Transverse colon (tissue), 4 donors: ENCODE measurements at regions not wholly inside any gene's neighbourhood (a gene's known extent, or its start where the extent isn't known, plus 50 kb on each side); places are given as distances from the start of the nearest gene placed in this dataset.

Experiments used
- DNase-seq: peaks from one replicate; pipeline ENCODE4 v3.0.0-alpha.2; 2019
- H3K27ac ChIP-seq, 4 donors: fragments of 200-600 bp; sonication (generic); 2 replicates each; pipeline ENCODE4 v1.5.1; 2016 to 2018; ENCODE audit warnings: inconsistent platforms in 4 of 4
- H3K27me3 ChIP-seq: fragments of 200-600 bp; sonication (generic); 2 replicates; pipeline ENCODE4 v1.5.1; 2017; ENCODE audit warnings: inconsistent platforms
- H3K36me3 ChIP-seq, 4 donors: fragments of 200-600 bp; sonication (generic); 2 replicates each; pipeline ENCODE4 v1.5.1; 2017 to 2019; ENCODE audit warnings: inconsistent platforms in 4 of 4
- H3K4me1 ChIP-seq, 4 donors: fragments of 200-600 bp; sonication (generic); 2 replicates each; pipeline ENCODE4 v1.5.1; 2017 to 2020; ENCODE audit warnings: inconsistent platforms in 4 of 4
- H3K4me3 ChIP-seq, 4 donors: fragments of 200-600 bp; sonication (generic); 1 replicate in 1 of 4; 2 replicates in 3 of 4; pipeline versions ENCODE4 v1.5.1 to v1.6.1; 2017 to 2019; ENCODE audit warnings: inconsistent platforms in 4 of 4
- H3K9me3 ChIP-seq, 2 donors: fragments of 200-600 bp; sonication (generic); 2 replicates each; pipeline ENCODE4 v1.5.1; 2017 to 2019; ENCODE audit warnings: inconsistent platforms in 2 of 2
- EP300 ChIP-seq: sonication (generic); formaldehyde crosslinking; IDR thresholded peaks from one replicate; pipeline ENCODE4 v1.6.1; 2017; ENCODE audit warnings: antibody characterized with exemption, low read depth
- POLR2A ChIP-seq: fragments of 450-650 bp; IDR thresholded peaks from one replicate; pipeline ENCODE4 v1.6.1; 2016; ENCODE audit warnings: antibody characterized with exemption, mild to moderate bottlenecking, moderate library complexity
- POLR2AphosphoS5 ChIP-seq, 3 donors: sonication (generic); formaldehyde crosslinking; IDR thresholded peaks; one replicate each; pipeline ENCODE4 v1.6.1; 2016; ENCODE audit warnings: antibody characterized with exemption in 3 of 3
- WGBS, 2 donors: methylation state at CpG; one replicate each; pipeline ENCODE4 v1.1.5; 2018; ENCODE audit warnings: low coverage in 1 of 2; 5-methylcytosine and 5-hydroxymethylcytosine counted together
- in situ Hi-C, 4 donors: fragments of 200-750 bp; cut with MboI; loops; one replicate each; pipeline versions ENCODE4 v1.15.0 to v1.15.1; 2017; ENCODE audit warnings: low sequenced_read_pairs in 3 of 4, low pct_ligation_motif_present in 1 of 4, low pct_unique_long_range_greater_than_20kb in 1 of 4
- intact Hi-C: fragments of 100-400 bp; cut with DNase I; formaldehyde crosslinking; loops from one replicate; pipeline ENCODE4 v1.15.1; 2023; ENCODE audit warnings: low total_unique reads
- TF ChIP-seq, protein P1 (sequence below), 5 experiments: fragments of 200-600 bp in 3 of 5; fragments of 450-650 bp in 2 of 5; sonication (generic) in 3 of 5; IDR thresholded peaks; 1 replicate in 2 of 5; 2 replicates in 3 of 5; pipeline ENCODE4 v1.5.1; 2016 to 2017; ENCODE audit warnings: antibody characterized with exemption in 5 of 5, inconsistent platforms in 3 of 5, mild to moderate bottlenecking in 2 of 5, moderate library complexity in 1 of 5

DNA sequence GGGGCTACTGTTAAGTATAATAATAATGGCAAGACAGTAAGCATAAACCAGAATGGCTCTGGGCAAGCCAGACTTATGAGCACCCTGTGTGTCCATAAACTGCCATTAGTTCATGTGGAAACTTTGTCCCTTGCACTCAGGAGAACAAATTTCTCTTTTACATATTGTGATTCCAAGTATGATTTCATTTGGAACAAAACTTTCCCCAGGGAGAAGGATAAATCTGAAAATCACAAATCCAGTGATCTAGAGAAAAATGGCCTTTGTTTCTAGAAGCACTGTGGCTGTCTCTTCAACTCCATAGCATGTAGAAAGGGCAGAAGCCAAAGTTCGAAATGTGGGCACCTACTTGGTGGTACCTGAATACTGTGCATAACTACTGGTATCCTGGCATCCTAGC is 823.7 kb upstream of the SOX11 start:
- DNase-seq = no peak
- Histone ChIP-seq H3K27me3 (no peaks in the 10 kb centered on the region), H3K27ac (no peak overlapping the region), H3K4me1 (no peaks in the 10 kb centered on the region), H3K4me3 (no peak overlapping the region), H3K36me3 (no peaks in the 10 kb centered on the region), H3K9me3 (peaks cover 0 to 4% of the 10 kb centered on the region in 2 donors)
- 20 to 53% methylated on average over 1 of the region's 1 CpG for WGBS, 2 donors
- intact Hi-C loops = no loop called here
- in situ Hi-C loops = no loop called here
- TF ChIP-seq EP300 = no peak
- TF ChIP-seq POLR2A = no peak
- TF ChIP-seq POLR2AphosphoS5 (IDR thresholded peaks at IDR 0.05) = no peak
- TF ChIP-seq, protein P1, sequence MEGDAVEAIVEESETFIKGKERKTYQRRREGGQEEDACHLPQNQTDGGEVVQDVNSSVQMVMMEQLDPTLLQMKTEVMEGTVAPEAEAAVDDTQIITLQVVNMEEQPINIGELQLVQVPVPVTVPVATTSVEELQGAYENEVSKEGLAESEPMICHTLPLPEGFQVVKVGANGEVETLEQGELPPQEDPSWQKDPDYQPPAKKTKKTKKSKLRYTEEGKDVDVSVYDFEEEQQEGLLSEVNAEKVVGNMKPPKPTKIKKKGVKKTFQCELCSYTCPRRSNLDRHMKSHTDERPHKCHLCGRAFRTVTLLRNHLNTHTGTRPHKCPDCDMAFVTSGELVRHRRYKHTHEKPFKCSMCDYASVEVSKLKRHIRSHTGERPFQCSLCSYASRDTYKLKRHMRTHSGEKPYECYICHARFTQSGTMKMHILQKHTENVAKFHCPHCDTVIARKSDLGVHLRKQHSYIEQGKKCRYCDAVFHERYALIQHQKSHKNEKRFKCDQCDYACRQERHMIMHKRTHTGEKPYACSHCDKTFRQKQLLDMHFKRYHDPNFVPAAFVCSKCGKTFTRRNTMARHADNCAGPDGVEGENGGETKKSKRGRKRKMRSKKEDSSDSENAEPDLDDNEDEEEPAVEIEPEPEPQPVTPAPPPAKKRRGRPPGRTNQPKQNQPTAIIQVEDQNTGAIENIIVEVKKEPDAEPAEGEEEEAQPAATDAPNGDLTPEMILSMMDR (IDR thresholded peaks at IDR 0.05) = no peak

DNA sequence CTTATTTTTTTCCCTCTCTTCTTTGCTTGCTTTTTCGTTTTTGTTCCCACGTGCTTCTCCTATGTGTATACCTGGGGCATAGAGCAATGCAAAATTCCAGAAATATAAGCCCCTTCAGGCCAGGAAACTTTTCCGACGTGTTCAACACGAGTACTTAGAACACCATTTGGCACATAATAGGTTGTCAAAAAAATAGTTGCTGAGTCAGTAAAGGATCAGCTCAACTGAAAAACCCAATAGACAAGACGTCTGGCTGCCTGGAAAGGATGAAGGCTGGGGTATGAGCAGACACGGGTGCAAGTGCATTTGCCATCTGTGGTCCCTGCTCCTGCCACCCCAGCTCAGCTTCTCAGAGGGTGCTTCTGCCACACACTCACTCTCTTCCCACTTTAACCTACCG is 823.0 kb upstream of the SOX11 start:
- H3K27me3 ChIP-seq = no peaks in the 10 kb centered on the region
- H3K4me1 ChIP-seq = no peaks in the 10 kb centered on the region
- no peaks in the 10 kb centered on the region for H3K36me3 ChIP-seq
- H3K9me3 ChIP-seq = peaks cover 0 to 4% of the 10 kb centered on the region in 2 donors
- in situ Hi-C loops (no loop called here), intact Hi-C loops (no loop called here)
- no peak for TF ChIP-seq EP300
- DNase-seq = no peak
- no peak overlapping the region for H3K4me3 ChIP-seq
- no peak overlapping the region for H3K27ac ChIP-seq
- 71 to 75% methylated on average over 8 of the region's 8 CpGs for WGBS, 2 donors

DNA sequence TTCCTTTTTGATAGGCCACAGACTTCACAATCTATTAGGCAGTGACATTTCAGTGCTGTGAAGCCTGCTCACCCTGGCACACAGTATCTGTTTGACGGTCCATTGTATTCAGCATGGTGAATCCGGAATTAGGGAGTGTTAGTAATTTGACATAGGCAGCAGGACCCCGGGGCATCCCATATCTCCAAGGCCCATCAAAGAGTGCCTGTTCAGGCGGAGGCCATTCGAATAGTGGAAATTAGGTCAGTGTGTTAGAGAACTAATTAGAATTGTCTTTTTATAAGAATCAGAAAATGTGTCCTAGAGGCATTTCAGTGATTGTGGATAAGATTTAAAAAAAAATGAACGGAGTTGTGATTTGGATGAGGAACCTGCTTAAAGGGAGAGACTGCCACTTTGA is 818.8 kb upstream of the SOX11 start:
- H3K27me3 ChIP-seq = no peaks in the 10 kb centered on the region
- no peaks in the 10 kb centered on the region for H3K4me1 ChIP-seq
- no peak overlapping the region for H3K4me3 ChIP-seq
- intact Hi-C loops = no loop called here
- TF ChIP-seq EP300 (no peak), POLR2AphosphoS5 (IDR thresholded peaks at IDR 0.05) (no peak), POLR2A (no peak)
- TF ChIP-seq, protein P1 (IDR thresholded peaks at IDR 0.05) = no peak
- no peaks in the 10 kb centered on the region for H3K36me3 ChIP-seq
- no peak overlapping the region for H3K27ac ChIP-seq
- no peaks in the 10 kb centered on the region for H3K9me3 ChIP-seq
- DNase-seq = no peak
- in situ Hi-C loops = no loop called here
- WGBS, 2 donors = 85 to 94% methylated on average over 4 to 6 of the region's 6 CpGs

DNA sequence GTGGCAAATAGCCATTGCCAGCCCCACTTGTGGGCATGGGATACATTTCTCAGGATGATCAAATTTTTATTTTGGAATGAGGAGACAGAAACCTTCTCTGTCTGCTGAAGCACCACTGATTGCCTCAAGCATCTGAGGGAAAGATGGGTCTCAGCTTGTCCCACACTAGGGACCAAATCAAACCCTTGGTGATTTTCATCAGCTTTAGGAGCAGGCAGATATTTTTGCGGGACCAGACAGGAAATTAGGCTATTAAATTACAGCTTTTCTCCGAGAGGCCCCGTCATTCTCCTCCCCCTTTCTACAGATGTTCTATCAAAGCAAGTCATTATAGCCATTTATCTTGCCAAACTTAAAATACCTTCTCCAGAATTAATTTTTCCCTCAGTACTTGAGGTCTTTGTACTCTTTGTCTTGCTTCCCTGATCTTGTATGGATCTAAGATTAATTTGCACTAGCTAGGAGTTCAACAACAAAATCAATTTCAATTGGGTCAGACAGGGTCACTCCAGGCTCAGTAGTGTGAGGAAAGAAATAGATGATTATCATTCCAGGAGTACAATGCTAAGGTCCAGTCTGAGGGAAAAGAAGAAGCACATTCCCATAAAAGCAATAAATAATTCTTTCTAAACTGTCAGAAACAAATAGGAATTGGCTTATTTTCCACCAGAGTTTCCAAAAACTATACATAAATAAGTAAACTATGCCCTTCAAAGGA is 818.1 kb upstream of the SOX11 start:
- intact Hi-C loops (no loop called here), in situ Hi-C loops (no loop called here)
- Histone ChIP-seq H3K36me3 (no peaks in the 10 kb centered on the region), H3K4me1 (no peaks in the 10 kb centered on the region), H3K4me3 (no peak overlapping the region), H3K9me3 (no peaks in the 10 kb centered on the region), H3K27me3 (no peaks in the 10 kb centered on the region), H3K27ac (no peak overlapping the region)
- WGBS, 2 donors = 57 to 60% methylated on average over 3 of the region's 3 CpGs
- no peak for DNase-seq
- TF ChIP-seq EP300 = no peak
- no peak for TF ChIP-seq POLR2AphosphoS5 (IDR thresholded peaks at IDR 0.05)
- TF ChIP-seq, protein P1 (IDR thresholded peaks at IDR 0.05) = no peak
- TF ChIP-seq POLR2A = no peak

DNA sequence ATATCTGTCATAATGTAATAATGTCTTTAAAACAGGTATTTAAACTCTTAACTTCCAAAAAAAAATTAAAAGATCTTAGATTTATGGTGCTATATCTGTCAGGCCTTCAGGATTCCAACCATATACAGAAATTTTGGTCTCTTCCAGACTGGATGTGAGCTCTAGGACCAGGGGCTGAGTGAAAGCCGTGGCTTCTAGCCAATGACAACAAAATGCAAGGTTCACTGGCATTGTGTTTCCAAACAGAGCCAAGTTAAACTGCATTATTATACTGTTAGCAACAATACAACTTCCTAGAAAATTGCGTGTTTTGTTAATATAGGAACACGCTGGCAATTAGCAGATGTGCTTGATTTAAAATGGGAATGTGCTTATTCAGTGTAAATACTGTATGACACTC is 809.8 kb upstream of the SOX11 start:
- Histone ChIP-seq H3K27ac (no peak overlapping the region), H3K4me3 (no peak overlapping the region), H3K36me3 (no peaks in the 10 kb centered on the region), H3K4me1 (no peaks in the 10 kb centered on the region), H3K9me3 (peaks cover 0 to 7% of the 10 kb centered on the region in 2 donors), H3K27me3 (no peaks in the 10 kb centered on the region)
- no peak for DNase-seq
- intact Hi-C loops (no loop called here), in situ Hi-C loops (no loop called here)
- WGBS, 2 donors = 69 to 70% methylated on average over 3 of the region's 3 CpGs
- TF ChIP-seq, protein P1 (IDR thresholded peaks at IDR 0.05) = no peak
- no peak for TF ChIP-seq POLR2AphosphoS5 (IDR thresholded peaks at IDR 0.05)
- no peak for TF ChIP-seq POLR2A
- no peak for TF ChIP-seq EP300
